HFF-Myc (cell line): ENCODE measurements at regions not wholly inside any gene's neighbourhood (a gene's known extent, or its start where the extent isn't known, plus 50 kb on each side); places are given as distances from the start of the nearest gene placed in this dataset.

ENCODE experiments used
- DNase-seq: peaks from one replicate; pipeline ENCODE4 v3.0.0-alpha.2; 2011; ENCODE audit warnings: low read depth; ENCODE audit errors: extremely low read depth
- H3K4me3 ChIP-seq: replicated peaks from 2 replicates; pipeline ENCODE4 v1.5.1; 2011; ENCODE audit warnings: low read depth, mild to moderate bottlenecking, control low read depth, low read length
- TF ChIP-seq, protein P1 (sequence below): IDR thresholded peaks from 2 replicates; pipeline ENCODE4 v1.5.1; 2012; ENCODE audit warnings: mild to moderate bottlenecking, low read depth, low read length, control low read depth; ENCODE audit errors: missing control alignments

DNA sequence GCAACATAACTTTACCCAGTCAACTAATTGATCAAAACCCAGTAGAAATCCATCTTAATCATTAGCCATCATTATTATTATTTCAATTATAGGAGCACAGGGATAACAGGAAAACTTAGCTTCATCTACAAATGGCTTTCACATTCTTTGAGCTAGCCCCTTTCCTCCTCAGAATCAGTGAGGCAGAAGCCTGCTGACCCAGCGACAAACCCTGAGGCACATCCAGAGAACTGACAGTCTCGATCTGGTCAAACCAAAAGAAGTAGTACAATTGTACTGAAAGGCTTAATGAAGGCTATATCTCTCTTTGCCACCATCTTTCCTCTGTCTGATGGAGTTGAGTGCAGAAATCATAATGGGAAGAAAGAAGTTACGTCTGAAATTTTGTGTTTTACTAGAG, 109.8 kb upstream of the ARID2 start:
- H3K4me3 ChIP-seq: no peak overlapping the region
- TF ChIP-seq, protein P1, sequence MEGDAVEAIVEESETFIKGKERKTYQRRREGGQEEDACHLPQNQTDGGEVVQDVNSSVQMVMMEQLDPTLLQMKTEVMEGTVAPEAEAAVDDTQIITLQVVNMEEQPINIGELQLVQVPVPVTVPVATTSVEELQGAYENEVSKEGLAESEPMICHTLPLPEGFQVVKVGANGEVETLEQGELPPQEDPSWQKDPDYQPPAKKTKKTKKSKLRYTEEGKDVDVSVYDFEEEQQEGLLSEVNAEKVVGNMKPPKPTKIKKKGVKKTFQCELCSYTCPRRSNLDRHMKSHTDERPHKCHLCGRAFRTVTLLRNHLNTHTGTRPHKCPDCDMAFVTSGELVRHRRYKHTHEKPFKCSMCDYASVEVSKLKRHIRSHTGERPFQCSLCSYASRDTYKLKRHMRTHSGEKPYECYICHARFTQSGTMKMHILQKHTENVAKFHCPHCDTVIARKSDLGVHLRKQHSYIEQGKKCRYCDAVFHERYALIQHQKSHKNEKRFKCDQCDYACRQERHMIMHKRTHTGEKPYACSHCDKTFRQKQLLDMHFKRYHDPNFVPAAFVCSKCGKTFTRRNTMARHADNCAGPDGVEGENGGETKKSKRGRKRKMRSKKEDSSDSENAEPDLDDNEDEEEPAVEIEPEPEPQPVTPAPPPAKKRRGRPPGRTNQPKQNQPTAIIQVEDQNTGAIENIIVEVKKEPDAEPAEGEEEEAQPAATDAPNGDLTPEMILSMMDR: no peak
- no peak for DNase-seq

DNA sequence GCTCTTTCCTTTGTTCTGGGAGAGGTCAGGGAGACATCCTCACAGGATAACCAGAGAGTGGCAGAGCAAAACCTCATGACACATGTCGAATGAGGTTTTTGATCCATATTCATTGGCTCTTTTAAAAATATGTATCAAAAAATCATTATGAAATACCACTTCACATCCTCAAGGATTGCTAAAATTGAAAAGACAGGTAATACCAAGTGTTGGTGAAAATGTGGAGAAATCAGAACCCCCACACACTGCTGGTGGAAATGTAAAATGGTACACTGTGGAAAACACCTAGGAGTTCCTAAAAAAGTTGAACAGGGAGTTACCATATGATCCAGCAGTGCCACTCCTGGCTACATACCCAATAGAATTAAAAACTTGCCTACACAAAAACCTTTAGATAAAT, 107.8 kb upstream of the ARID2 start:
- no peak for DNase-seq
- TF ChIP-seq, protein P1: no peak
- no peak overlapping the region for H3K4me3 ChIP-seq

DNA sequence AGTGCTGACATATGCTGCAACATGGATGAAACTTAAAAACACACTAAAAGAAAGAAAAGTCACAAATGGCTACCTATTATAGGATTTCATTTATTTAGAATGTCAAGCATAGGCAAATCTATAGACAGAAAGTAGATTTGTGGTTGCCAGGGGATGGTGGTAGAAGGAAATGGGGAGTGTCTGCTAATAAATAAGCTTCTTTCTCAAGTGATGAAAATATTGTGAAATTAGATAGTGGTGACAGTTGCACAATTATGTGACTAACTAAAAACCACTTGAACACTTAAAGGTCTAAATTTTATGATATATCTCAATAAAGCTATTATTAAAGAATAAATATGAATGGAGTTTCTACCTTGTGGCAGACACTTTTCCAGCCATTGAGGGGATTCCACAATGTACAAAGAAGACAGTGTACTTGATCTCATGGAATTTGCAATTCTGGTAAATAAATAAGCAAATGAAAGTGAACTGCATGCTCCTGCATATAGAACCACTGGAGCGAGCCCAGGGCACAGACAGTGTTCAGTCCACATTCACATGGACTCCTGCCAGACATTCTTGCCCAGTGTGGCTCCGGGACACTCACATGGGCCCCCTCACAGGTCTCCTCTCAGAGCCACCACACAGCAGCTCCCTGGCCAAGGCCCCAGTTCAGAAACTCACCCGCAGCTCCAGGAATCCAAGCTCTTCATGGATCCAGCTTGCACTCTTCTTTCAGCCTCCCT, 107.1 kb upstream of the ARID2 start:
- H3K4me3 ChIP-seq: no peak overlapping the region
- TF ChIP-seq, protein P1: no peak
- DNase-seq: no peak

DNA sequence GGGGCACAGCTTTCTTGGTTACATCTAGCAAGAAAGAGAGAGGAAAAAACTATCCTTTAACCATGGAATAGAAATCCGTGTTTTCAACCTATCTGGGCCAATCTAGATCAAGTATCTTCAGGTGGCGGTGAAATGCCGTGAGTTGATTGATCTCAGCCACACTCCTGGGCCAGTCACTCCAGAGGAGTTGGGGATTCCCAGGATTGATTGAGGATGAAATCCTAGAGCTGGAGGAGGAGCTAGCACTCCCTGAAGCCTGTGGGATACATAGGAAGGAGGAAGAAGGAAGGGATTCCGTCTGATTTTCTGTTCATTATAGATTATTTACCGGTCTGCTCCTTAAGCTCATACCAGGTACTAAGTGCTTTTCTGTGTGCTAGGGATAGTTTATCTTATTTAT, 106.3 kb upstream of the ARID2 start:
- TF ChIP-seq, protein P1: no peak
- DNase-seq: no peak
- no peak overlapping the region for H3K4me3 ChIP-seq

DNA sequence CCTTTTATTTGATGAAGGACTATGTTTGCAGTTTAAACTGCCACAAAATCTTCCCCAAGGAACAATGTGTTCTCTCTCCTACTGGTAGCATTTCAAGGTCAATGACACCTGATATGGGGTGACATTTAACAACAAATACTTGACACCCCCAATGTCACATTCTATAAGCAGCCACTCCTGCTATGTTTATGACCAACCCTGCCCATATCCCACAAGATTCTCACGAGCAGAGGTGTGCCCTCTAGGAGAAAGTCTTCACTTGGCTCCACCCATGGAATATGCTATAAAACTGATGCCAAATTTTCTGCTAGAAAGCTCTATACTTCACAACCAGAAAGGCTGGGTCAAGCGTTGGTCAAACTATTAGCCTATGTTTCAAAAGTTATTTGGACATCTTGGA, 105.6 kb upstream of the ARID2 start:
- DNase-seq: no peak
- TF ChIP-seq, protein P1: no peak
- H3K4me3 ChIP-seq: no peak overlapping the region

DNA sequence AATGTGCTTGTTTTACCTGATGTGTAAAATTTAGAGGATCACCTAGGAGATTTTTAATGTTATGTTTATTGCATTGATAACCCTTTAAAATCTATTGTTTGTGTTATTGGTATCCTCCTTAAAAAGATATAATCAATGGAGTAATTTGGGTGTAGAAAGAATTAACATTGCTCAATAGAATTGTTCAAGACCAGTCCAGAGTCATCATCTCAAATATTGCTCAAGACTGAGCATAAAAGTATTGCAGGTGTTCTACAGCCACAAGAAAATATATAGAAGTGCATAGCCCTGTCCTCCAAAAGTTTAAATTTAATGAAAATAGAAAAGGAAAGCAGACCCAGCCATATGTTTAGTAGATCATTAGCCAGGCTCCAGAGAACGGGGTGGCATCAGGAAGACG, 102.5 kb upstream of the ARID2 start:
- TF ChIP-seq, protein P1: no peak
- H3K4me3 ChIP-seq: no peak overlapping the region

DNA sequence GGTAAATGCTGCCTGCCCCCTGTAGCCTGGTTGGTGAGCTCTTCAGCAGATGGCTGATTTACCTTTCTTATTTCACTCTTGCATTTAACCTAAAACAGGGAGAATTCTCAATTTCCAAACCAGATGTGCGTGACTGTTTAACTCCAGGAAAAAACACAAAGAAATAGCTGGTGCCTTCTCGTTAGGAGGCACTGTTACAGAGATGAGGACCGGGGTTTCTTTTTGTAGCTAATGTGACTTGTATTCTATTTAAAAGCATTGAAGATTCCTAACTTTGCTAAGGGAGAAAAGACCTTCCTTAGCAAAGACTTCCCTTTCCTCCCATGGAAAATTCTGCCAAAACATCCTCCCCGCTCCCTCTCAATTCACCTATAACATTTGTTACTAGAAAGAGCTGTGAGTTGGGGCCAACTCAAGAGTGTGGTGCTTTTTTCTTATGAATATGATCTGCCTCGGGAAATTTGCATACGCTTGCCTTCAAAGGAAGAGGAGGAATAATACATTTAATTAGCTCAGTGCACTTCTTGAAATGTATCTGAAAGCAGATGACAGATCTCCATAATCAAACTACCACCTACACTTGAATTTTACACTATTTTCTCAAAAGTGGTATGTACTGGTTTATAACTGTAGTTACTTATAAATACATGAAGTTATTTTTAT, 102.0 kb upstream of the ARID2 start:
- TF ChIP-seq, protein P1: no peak
- no peak for DNase-seq
- no peak overlapping the region for H3K4me3 ChIP-seq

More for the DNA sequence above, 102.5 kb upstream of the ARID2 start:
- DNase-seq: no peak
